C4-2B (cell line): ENCODE measurements at regions not wholly inside any gene's neighbourhood (a gene's known extent, or its start where the extent isn't known, plus 50 kb on each side); places are given as distances from the start of the nearest gene placed in this dataset.

Experiments
- H3K27ac ChIP-seq: fragments of 450-650 bp; 2 replicates; pipeline ENCODE4 v1.5.1; 2017
- ZFX ChIP-seq: fragments of 450-650 bp; IDR thresholded peaks from 2 replicates; pipeline ENCODE4 v1.6.1; 2017
- TF ChIP-seq, protein P1 (sequence below): fragments of 450-650 bp; conservative IDR thresholded peaks from 2 replicates; pipeline ENCODE4 v1.5.1; 2017; ENCODE audit warnings: mild to moderate bottlenecking

DNA sequence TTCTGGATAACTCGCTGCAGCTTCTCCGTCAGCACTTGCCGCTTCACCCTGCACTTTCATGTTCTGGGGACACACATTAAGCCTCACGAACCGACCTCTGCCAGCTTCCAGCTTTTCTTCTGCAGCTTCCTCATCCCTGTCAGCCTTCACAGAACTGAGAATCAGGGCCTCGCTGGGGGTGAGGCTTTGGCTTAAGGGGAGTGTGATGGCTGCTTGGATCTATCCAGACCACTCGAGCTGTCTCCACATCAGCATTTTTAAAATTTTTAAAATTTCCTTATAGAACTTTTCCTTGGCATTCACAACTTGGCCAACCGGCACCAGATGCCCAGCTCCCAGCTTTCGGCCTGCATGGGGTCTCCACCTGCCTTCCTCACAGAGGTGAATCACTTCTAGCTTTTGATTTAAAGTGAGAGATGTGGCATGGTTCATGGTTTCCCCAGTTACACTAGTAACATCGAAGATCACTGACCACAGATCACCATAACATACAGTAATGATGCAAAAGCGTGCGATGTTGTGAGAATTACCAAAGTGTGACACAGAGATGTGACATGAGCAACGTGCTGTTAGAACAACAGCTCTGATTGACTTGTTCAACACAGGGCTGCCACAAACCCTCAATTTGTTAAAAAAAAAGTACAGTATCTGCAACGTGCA is 139.1 kb upstream of the C14orf180 start:
- H3K27ac ChIP-seq = no peak overlapping the region
- TF ChIP-seq ZFX = no peak
- TF ChIP-seq, protein P1, sequence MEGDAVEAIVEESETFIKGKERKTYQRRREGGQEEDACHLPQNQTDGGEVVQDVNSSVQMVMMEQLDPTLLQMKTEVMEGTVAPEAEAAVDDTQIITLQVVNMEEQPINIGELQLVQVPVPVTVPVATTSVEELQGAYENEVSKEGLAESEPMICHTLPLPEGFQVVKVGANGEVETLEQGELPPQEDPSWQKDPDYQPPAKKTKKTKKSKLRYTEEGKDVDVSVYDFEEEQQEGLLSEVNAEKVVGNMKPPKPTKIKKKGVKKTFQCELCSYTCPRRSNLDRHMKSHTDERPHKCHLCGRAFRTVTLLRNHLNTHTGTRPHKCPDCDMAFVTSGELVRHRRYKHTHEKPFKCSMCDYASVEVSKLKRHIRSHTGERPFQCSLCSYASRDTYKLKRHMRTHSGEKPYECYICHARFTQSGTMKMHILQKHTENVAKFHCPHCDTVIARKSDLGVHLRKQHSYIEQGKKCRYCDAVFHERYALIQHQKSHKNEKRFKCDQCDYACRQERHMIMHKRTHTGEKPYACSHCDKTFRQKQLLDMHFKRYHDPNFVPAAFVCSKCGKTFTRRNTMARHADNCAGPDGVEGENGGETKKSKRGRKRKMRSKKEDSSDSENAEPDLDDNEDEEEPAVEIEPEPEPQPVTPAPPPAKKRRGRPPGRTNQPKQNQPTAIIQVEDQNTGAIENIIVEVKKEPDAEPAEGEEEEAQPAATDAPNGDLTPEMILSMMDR = no peak

DNA sequence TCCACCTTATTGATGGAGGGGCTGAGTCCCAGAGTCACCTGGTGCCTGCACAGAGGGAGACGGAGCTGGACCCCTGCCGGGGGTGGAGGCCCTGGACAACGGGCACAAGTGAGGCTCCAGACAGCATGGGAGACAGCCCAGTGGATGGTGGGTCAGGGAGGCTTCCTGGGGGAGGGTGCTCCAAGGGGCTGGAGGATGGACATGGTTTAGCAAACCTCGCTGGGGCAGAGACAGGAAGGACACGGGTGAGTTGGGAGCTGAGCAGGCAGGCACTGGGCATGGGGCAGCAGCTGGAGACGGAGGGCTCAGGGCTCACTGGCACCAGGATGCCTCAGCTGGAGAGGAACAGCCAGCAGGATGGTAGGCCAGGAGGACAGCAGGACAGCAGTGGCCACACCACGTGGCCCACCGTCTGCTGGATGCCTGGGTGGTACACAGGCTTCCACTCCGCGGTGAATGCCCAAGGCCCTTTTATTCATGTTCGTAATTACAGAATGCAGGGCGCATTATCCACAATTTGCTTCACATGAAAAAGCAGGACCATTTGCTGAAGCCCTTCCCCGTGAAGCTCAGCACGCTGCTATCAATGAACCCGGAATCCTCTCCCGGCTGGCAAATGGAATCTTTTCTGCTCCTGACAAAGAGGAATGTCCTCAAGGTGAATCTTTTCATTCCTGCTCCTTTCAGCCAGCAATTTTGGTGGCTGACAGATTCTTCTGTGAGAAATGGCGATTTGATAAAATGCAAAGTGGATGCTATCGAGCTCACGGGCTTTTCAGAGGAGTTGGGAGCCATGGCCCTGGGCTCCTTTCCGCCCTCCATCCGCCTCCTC is 138.1 kb upstream of the C14orf180 start:
- no peak overlapping the region for H3K27ac ChIP-seq
- no peak for TF ChIP-seq ZFX
- TF ChIP-seq, protein P1 = no peak

DNA sequence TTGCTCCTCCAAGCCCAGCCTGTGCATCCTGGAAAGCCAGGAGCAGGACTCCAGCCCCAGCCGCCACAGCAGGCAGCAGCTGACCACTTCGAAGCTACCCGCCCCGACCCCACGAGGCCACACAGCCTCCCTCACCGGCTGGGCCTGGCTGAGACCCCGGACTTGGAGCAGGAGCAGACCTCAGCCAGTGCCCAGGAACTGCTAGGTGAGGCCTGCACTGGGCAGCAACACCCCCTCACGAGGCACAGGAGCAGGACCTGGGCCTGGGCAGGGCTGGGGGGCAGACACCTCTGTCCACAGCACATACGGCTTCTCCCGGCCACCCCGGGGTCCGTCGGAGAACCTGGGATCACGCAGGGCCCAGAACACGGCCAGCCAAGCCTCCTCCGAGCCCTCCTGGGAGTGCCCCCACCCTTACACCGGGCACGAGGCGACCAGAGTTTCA is 137.4 kb upstream of the C14orf180 start:
- TF ChIP-seq ZFX = no peak
- TF ChIP-seq, protein P1 = no peak
- no peak overlapping the region for H3K27ac ChIP-seq

DNA sequence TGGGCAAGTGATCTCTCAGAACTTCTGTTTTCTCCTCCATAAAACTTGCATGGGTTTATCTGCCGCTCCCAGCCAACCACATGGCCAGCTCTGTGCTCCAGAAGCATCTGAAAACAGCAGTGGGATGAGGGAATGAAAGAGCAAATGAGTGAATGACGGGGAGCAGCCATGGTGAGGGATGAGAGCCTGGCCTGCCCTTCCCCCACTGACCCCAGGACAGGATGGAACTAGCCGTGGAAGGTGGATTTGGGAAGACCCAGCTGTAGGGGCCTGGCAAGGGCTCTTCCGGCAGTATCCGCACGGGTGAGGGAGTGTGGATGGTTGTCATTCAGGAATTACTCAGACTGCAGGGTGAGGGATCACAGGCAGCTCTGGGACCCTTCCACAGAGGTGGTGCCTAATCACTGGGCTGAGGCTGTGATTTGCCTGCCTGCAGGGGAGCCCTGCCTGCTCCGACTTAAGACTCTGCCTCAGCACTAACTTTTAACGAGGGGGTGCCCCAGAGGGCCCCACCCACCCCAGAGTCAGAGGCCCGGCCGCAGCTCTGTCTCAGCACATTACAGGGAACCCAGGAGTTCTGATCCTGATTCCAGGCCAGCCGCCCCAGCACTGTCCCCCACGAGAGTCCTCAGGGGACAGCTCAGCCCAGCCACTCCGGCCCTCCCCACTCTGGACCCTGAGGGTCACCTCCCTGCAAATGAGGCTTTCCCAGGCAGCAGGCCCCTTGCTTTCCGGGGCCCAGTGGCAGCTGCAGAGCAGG is 136.8 kb upstream of the C14orf180 start:
- no peak overlapping the region for H3K27ac ChIP-seq
- TF ChIP-seq, protein P1 = no peak
- TF ChIP-seq ZFX = no peak

DNA sequence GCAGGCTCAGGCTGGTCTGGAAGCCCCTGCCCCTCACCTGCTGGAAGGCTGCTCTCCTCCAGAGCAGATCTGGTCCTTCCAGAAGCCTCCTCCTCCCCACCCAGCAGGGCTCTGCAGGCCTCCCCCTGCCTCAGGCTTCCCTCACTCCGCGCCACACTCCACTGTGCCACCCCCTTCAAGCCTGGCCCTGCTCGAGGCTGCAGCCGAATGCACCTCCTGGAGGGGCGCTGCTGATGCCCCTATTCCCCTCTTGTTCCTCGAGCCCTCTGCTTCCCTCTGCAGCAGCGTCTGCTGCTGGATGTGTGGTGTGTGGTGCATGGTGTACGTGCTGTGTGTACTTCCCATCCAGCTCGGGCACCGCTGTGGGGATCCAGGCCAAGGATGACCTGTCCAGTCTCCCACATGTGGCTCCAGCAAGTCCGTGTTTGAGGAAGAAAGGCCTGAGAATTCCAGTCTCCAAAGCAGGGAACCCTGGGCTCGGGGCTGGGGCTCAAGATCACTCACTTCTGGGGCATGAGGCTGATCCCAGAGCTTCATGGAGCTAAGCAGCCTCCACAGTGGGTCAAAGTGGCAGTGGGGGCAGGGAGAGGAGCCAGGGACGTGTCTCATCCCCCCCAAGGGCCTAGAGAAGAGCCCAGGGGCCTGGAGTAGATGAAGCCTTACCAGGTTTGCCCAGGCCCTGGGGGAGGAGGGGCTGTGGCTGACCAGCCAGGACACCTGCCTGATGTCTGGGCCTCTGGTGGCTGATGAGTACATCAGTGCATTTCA is 136.0 kb upstream of the C14orf180 start:
- TF ChIP-seq, protein P1 = no peak
- TF ChIP-seq ZFX = no peak
- no peak overlapping the region for H3K27ac ChIP-seq

DNA sequence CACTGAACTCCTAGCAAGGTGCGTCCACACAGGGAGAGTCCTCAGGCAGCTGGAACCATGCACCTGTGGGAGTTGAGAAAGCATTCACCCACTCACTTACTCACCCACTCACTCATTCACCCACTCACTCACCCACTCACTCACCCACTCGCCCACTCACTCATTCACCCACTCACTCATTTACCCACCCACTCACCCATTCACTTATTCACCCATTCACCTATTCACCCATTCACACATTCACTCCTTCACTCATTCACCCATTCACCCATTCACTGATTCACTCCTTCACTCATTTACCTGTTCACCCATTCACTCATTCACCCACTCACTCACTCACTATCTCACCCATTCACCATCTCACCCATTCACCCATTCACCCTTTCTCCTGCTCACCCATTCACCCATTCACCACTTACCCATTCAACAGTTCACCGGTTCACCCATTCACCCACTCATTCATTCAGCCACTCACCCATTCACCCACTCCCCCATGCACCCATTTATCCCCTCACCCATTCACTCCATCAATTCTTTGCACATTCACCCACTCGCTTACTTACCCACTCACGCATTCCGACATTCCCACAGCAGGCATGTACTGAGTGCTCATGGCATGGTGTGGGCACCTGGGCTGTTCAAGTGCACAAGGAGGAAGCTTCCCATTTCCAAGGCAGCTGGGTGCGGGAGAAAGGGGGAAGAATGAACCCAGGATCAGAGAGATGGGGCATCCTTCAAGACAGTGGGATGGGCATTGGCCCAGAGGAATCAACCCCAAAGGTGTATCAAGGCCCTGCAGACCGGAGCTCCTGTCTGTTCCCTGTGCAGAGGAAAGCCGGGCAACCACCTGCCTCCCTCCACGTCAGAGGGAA is 135.2 kb upstream of the C14orf180 start:
- TF ChIP-seq ZFX = no peak
- TF ChIP-seq, protein P1 = no peak
- no peak overlapping the region for H3K27ac ChIP-seq
